Right lung (tissue), 2 donors: ENCODE measurements at regions not wholly inside any gene's neighbourhood (a gene's known extent, or its start where the extent isn't known, plus 50 kb on each side); places are given as distances from the start of the nearest gene placed in this dataset.
"Not testable (repeated sequence)": the region's sequence is repeated elsewhere in the genome, so short reads cannot be mapped to it uniquely, and the experiment has no call there.

ENCODE experiments used
- DNase-seq, 2 donors: peaks; one replicate each; pipeline ENCODE4 v3.0.0-alpha.2; 2013

DNA sequence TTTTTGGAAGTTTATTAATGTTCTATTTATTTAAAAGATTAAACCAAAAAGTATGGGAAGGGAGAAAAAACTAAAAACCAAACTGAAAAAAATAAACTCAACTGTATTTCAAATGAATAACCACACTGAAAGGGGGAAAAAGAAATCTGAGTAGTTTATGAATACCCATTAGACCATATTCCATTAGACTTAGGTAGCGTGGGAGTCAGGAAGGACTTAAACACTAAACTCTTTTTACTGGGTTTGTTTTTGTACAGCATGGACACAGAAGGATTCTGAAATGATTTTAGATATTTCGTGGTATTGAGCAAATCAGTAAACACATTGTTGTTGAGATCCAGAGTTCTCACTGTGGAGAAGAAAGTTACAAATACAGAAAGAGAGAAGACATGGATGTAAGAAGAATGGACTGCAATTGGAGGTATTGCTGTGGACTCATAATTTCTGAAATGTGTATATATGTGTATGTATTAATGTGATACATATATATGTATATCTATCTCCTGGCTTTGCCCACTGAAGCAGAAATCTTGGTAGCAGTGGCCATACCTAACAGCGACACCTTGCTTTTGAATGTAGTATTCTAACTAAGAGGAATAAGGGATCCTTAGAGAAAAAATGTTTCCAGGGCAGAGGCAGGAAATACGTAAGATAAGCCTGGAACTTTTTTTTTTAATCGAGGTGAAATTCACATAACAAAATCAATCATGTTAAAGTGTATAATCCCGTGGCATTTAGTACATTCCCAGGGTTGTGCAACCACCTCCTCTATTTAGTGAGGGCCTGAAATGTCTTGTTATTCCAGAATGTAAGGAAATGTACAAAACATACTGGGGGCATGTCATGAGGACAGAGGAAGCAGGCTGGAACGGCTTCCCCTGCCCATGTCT is 228.8 kb downstream of the SMARCA2 start:
- no peak for DNase-seq

DNA sequence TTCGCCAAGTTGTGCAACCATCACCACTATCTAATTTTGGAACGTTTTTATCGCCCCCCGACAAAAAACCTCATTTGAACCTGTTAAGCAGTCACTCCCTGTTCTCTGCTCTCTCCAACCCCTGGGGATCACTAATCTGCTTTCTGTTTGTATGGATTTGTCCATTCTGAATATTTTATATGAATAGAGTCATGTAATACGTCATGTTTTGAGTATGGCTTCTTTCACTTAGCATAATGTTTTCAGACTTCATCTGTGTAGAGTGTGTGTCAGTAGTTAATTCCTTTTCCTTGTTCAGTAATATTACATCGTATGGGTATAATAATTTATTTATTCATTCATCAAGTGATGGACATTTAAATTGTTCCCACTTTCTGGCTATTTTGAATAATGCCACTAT is 232.2 kb downstream of the SMARCA2 start:
- DNase-seq: no peak

DNA sequence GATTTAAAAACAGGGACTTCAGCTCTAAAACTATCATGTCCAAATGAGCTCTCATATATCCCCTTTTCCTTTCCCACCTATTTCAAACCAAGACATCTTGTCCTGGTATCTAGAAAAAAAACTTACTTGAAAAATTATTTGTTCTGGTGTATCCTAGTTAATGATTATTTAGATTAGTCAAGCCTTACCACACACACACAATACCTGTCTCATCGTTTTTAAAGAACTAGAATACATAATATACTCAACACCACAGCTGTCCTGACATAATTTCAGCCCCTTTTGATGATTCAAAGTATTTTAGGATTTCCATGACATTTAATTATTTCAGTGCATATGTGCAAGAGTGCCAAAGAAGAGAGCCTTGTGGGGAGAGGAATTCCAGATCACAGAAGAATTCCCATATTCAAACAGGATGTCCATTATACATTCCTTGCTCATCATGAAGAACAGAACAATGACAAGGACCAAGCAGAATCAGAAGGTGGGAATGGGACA is 233.7 kb downstream of the SMARCA2 start:
- DNase-seq: no peak

DNA sequence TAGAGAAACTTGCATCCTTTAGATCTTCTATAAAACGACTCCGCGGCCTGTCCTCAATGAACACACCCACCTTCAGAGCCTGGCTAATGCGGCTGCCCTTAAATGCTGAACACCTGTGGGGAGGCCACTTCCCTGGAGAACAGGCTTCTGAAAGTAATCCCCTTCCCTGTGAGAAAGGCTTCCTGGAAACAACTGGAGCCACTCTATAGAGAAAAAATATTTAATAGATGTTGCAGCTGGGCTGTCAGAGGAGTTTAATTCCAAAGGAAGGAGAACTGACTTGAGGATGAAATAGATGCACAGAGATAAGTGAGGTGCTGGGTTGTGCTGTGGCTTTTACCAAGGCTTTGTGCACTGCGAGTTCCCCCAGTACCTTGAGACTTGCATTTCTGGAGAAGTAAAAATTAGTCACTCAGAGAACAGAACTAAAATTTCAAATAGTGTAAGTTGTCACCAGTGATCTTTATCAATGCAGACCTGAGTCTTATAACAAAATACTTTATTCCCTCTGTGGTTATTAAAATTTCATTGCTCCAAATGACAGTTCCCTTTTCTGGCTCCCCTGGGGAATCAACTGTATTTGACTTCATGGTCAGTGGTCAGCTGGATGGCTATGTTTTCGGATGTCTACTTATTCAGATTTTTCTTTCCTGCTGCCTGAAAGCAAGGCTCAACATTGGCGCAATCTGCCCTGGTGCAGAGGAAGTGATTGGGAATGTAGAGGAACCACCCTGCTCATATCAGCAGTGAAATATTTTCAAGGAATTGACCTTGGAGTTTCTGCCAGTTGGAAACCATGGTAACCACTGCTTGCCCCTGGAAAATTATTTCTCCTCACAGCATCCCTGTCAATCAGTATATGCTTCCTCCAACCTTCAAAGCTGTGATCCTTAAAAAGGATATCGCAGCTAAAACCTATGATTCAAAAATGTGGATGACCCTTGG is 238.8 kb downstream of the SMARCA2 start:
- no peak for DNase-seq

DNA sequence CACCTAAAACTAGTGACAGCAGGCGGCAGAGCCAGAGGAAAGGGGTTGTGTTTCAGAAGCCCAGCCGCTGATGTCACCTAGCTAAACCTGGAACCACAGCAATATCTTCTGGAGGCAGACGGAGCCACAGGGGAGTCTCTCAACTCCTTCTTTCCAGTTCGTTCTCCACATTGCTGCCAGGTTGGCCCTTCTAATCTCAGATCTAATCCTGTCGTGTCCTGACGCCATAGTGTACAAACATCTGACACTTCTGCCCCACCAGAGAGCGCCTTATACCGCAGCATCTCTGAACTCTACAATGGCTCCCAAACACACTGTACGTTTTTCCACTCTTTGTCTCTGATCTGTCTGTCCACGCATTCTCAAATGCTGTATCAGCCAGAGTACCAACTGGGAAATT is 240.0 kb downstream of the SMARCA2 start:
- no peak for DNase-seq

DNA sequence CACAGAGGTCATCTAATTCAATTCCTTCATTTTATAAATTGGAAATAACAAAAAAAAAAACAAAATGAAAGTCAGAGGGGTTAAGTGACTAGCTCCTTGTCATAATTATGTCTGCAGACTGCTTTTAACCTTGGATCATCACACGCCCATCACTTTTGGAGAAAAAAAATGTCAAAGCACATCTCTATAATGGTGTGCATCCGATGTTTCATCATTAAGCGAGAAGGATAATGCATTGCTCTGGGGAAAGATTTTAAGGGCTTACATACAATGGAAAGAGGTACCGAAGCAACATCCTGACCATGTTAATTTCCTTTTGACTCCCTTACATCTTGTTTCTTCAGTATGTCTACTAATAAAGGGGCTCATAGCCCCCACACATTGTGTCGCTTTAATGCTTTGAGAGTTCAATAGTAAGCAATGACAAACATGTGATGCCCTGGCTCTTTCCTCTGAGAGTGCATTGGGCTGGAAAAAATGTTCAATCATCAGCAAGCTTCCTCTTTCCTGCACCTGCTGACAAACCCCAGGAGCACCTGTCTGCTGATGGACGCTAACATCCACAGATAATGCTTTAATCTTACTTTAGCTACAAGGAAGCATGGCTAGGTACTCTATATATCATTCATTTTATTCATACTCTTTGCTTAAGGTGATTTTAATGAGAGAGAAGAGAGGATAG is 242.2 kb downstream of the SMARCA2 start:
- DNase-seq: no peak

DNA sequence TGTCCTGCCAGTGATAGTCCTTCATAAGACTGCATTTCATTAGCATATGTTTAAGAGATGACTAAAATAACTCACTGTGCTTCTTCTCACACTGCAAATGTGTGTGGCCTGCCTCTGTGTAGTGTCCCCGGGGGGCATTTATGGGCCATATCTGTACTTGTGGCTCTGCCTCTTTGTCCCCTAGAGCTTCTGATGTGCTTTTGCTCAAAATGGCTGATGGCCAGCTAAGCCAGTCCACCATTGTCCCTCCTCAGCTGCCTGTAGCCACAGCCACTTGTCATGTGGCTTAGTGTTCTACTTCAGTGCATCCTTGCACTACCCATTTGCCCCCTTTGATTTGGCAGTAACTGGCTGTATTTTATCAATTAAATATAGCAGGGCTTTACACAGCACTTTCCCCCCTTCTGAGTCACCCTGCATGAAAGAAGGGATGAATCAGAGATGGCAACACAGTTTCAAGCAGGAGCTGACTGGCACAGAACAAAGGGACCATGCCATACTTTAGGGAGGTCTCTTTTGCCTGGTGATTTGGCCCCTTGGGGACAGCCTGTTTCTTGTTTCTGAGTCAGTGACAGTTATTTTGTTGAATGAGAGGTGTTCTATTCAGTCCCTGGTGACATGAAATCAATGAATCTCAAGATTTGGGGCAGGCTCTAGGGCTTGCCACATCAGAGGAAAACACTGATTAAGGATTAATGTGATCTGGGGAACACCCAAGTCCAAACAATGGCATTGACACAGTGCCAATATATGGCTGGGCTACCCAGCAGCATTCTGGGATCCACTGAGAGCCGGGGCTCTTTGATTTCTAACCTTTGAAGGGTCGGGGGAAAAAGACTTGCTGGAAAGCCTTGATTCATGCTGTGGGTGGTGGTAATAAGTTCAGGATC is 245.5 kb downstream of the SMARCA2 start:
- no peak for DNase-seq

DNA sequence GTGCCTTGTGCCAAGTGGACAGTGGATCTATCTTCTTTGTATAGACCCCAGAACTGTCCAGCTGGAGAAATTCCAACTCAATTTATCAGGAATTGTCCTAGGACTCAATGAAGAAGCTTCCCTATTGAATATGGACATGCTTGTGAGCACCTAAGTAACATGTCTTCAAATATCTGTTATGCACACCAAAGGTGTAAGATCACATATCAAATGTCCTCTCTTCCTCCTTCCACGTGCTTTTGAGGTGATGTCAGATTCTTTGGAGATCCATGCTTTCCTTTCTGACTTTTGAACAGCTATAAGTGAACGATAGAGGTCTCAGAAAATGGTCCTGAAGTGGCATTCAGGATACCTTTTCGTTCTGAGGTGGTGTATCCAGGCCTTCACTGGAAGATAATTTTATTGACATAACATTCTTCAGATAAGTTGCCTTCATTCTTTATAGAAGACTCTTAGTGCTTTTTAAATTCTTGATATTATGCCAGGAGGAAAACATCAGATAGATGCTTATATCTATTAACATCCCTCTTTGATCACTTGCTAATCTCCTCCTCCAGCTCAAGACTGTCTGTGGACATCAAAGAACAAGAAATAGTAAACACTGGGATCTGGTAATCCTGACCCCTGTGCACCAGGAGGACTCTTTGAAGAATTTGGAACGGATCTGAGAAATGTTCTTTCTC is 246.4 kb downstream of the SMARCA2 start:
- DNase-seq: no peak

DNA sequence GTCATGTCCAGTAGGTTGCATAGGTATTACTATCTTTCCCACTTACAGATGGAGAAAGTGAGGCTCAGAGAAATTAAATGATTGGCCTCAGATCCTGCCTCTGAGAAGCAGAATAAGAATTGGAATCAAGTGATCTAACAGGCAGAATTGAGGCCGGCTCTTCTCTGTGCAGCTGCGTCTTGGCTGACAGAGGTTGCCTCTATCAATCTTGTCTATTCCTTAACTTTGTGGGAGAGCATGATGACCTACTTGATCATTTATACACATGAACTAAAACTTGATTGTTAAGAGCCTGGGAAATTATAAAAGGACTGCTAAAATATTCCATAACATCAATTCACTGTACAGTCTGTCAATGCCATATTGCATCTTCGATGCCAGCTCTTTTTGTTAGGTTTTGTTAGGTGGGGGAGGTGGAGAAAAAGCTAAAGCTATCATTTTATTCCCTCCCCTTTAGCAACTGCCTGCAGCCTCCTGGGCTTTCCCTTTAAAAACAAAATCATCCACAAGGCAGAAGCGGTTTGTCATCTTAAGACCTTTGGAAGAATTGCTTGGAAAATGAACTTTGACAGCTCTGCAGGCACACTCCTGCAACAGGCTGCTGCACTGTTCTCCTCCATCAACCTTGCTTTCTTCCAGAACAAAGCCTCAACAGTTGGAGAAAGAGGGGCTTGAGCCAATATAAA is 247.4 kb downstream of the SMARCA2 start:
- DNase-seq: no peak

DNA sequence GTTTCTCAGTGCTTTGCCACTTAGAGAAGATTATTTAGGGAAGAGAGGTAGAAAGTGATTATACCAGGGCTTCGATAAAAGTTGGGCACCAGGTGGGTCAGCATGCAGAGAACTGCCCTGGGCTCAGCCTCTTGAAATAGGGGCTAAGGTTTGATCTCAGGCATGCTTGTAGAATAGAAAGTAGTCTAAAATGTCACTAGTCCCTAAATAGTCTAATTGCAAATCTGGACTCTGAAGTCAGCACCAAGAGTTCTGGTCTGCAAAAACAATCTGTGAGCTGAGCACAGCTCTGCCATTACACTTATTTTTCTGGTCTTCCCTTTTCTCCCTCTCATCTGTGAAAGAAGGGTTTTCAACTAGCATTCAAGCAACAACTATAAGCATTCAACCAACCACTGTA is 248.0 kb downstream of the SMARCA2 start:
- no peak for DNase-seq

DNA sequence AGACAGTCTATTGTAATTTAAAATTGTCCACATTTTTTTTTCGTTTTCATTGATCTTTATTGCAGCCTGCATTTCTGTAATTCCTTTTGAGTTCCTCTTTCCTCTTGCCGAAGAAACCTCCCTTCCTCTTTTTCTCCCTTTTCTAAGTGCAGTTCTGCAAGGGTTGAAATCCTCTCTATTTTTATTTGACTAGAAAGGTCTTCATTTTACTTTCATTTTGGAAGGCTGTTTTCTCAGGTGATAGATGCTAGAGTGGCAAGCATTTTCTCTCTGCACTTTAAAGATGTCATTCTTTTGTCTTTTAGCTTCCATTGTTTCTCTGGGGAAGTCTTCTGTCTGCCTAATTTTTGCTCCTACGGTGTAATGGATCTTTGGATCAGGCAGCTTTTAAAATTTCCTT is 248.5 kb downstream of the SMARCA2 start:
- DNase-seq: no peak

DNA sequence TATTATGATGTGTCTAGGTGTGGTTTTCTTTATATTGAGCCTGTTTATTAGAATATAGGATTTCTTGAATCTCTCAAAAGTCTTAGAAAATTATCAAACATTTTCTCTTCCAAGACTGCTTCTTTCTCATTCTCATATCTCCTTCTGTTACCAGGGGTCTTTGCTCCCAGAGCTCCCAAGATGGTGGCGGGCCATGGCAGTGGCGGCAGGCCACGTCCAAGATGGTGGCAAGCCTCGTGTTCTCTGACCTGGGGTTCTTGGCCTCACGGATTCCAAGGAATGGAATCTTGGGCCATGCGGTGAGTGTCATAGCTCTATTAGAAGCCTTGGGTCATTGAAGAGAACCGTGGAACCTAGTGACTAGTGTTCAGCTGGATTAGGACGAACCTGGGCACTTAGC is 248.9 kb downstream of the SMARCA2 start:
- no peak for DNase-seq

DNA sequence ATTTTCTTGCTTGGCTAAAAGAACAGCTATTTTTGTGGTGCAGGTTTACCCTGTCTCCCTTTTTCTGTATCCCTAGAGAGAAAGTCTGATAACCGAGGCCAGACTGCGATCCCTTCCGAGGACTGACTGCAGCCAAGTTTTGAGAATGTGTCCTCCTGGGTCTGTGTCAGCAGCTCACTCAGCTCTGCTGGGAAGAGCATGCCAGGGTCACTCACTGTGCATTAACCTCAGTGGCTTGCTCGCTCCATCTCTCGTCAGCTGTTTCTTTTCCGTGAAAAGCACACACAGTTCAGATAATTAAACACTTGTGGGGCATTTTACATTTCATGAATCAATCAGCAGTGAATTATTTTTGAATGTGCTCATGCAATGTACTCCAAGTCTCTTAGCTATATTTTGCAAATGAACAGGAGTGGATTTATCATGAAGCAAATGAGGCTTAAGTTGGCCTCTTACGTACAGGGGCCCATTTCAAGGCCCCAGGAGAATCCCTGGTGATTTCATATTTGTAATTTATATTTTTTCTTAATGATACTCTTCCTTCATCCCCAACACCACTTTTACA is 252.1 kb downstream of the SMARCA2 start:
- peak; percentile 67 to 71 for DNase-seq

DNA sequence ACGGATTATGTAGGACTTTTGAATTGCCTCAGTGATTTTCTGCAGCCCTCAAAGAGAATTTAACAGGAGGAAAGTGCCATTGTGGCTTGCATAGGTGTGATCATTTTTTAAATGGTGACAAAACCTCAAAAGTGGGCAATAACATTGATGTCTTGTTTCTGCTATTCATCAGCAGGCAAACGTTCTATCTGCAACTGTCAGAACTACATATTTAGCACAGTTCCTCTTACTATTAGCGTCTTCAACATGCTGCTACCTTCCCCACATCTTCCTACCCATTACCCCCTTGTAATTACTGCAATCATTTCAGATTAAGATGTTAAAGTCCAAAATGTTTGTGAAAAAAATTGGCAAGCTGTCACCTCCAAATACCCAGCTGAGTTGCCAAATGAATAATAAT is 254.6 kb downstream of the SMARCA2 start:
- no peak for DNase-seq

DNA sequence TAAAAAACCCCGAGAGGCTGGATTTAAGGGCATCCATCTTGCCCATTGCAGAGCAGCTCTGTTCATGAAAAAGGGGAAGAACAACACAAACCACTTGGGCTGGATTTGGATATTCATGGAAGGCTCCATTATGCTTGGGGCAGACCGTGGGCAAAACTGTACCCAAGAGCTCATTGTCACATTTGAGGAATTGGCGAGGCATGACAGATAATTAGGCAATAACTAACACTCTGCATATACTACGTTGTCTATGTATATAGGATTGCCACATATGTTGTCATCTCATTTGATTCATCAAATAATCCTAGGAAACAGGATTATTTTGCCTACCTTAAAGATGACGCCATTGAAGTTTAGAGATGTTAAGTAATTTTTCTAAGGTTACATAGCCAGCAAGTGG is 255.4 kb downstream of the SMARCA2 start:
- DNase-seq: no peak

DNA sequence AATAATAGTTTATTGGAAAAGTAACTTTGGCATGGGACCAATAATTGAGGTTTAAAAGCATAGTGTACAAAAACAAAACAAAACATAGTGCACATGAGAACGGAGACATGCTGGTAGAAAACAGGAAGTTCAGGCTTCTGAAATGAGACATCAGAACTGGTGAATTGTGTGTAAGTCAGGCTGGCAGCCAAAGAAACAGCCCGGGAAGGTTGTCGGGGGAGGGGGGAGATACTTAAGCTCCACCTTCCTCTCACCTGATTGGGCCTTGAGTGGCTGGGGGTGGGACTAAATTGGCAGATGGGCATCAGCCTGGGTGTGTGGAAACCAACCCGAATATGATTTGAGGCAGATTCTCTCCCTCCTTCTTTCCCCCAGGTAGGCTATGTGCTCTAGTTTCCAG is 256.3 kb downstream of the SMARCA2 start:
- no peak for DNase-seq

DNA sequence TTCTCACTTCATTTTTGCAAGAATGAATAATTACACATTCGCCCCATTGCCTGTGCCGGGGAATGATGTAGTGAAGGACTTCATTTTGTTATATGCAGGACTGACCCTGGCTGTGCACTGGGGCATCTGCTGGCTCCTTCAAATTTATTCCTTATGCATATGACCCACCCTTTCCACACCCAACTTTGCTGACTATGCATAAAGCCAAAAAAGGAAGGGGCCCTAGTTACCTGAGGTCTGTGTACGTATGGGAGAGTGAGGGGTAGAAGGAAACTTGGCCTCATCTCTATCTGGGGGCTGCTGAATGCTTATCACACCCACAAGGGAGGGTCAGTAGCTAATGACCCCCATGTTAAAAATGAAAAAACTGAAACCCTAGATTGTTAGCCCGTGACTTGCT is 259.6 kb downstream of the SMARCA2 start:
- DNase-seq: no peak

DNA sequence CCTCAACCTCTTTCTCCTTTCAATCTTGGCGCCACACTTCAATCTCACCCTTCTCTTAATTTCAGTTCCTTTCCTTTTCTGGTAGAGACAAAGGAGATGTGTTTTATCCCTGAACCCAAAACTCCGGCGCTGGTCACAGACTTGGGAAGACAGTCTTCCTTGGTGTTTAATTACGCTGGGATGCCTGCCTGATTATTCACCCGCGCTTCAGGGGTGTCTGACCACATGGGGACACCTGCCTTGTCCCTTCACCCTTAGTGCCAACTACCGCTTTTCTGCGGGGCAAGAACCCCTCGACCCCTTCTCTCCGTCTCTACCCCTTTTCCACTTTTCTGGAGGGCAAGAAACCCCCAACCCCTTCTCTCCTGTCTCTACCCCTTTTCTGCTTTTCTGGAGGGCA is 261.1 kb downstream of the SMARCA2 start:
- no peak for DNase-seq

DNA sequence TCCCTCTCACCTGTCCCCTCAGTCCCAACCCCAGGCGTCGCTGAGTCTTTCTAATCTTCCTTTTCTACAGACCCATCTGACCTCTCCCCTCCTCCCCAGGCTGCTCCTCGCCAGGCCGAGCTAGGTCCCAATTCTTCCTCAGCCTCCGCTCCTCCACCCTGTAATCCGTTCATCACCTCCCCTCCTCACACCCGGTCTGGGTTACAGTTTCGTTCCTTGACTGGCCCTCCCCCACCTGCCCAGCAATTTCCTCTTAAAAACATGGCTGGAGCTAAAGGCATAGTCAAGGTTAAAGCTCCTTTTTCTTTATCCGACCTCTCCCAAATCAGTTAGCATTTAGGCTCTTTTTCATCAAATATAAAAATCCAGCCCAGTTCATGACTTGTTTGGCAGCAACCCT is 262.0 kb downstream of the SMARCA2 start:
- not testable (repeated sequence) for DNase-seq
